H9 (cell line): ENCODE measurements at regions not wholly inside any gene's neighbourhood (a gene's known extent, or its start where the extent isn't known, plus 50 kb on each side); places are given as distances from the start of the nearest gene placed in this dataset.

Experiments
- DNase-seq: peaks from one replicate; pipeline ENCODE4 v3.0.0-alpha.2; 2017
- H2AFZ ChIP-seq: one replicate; pipeline ENCODE4 v1.6.1; 2013; ENCODE audit warnings: mild to moderate bottlenecking, low read length, control low read depth, moderate library complexity
- H2AK5ac ChIP-seq: 2 replicates; pipeline ENCODE4 v1.6.1; 2013; ENCODE audit warnings: low read length, control low read depth, mixed read lengths; ENCODE audit not compliant: insufficient read length
- H2BK120ac ChIP-seq: one replicate; pipeline ENCODE4 v1.6.1; 2013; ENCODE audit warnings: low read depth, mild to moderate bottlenecking, low read length, control low read depth, inconsistent platforms; ENCODE audit not compliant: poor library complexity, severe bottlenecking
- H2BK12ac ChIP-seq: 2 replicates; pipeline ENCODE4 v1.6.1; 2013; ENCODE audit warnings: low read length, control low read depth, mixed read lengths, low read depth; ENCODE audit not compliant: insufficient read length
- H2BK15ac ChIP-seq: 2 replicates; pipeline ENCODE4 v1.6.1; 2013; ENCODE audit warnings: low read depth, low read length, control low read depth
- H2BK20ac ChIP-seq: one replicate; pipeline ENCODE4 v1.6.1; 2013; ENCODE audit warnings: low read depth, mild to moderate bottlenecking, low read length, control low read depth, inconsistent platforms; ENCODE audit not compliant: poor library complexity, severe bottlenecking
- H2BK5ac ChIP-seq: 2 replicates; pipeline ENCODE4 v1.6.1; 2013; ENCODE audit warnings: low read length, control low read depth, mixed read lengths; ENCODE audit not compliant: insufficient read length
- H3K14ac ChIP-seq: 2 replicates; pipeline ENCODE4 v1.6.1; 2013; ENCODE audit warnings: low read length, control low read depth; ENCODE audit not compliant: insufficient read depth
- H3K18ac ChIP-seq: 2 replicates; pipeline ENCODE4 v1.6.1; 2013; ENCODE audit warnings: low read depth, mild to moderate bottlenecking, mixed read lengths, low read length, control low read depth; ENCODE audit not compliant: insufficient read length
- H3K23ac ChIP-seq: 2 replicates; pipeline ENCODE4 v1.6.1; 2013; ENCODE audit warnings: low read length, control low read depth, mixed read lengths, low read depth; ENCODE audit not compliant: insufficient read length
- H3K23me2 ChIP-seq: 2 replicates; pipeline ENCODE4 v1.6.1; 2013; ENCODE audit warnings: low read depth, mild to moderate bottlenecking, mixed read lengths, low read length, control low read depth; ENCODE audit not compliant: insufficient read length, poor library complexity, severe bottlenecking
- H3K27ac ChIP-seq: 2 replicates; pipeline ENCODE4 v1.5.1; 2013; ENCODE audit warnings: low read length, control low read depth, mixed read lengths, low read depth; ENCODE audit not compliant: insufficient read length
- H3K27me3 ChIP-seq: 2 replicates; pipeline ENCODE4 v1.6.1; 2013; ENCODE audit warnings: low read length, control low read depth, inconsistent platforms; ENCODE audit not compliant: insufficient read depth
- H3K4ac ChIP-seq: 2 replicates; pipeline ENCODE4 v1.6.1; 2013; ENCODE audit warnings: low read depth, mild to moderate bottlenecking, control low read depth, inconsistent platforms, low read length, moderate library complexity
- H3K4me1 ChIP-seq: 2 replicates; pipeline ENCODE4 v1.6.1; 2013; ENCODE audit warnings: low read length, control low read depth, inconsistent platforms; ENCODE audit not compliant: insufficient read depth
- H3K4me2 ChIP-seq: 2 replicates; pipeline ENCODE4 v1.6.1; 2013; ENCODE audit warnings: low read length, control low read depth, mixed read lengths; ENCODE audit not compliant: insufficient read length, insufficient read depth
- H3K56ac ChIP-seq: 2 replicates; pipeline ENCODE4 v1.6.1; 2013; ENCODE audit warnings: low read depth, mild to moderate bottlenecking, mixed read lengths, low read length, control low read depth; ENCODE audit not compliant: insufficient read length
- H3K79me1 ChIP-seq: 2 replicates; pipeline ENCODE4 v1.6.1; 2013; ENCODE audit warnings: low read depth, mild to moderate bottlenecking, moderate library complexity, low read length, control low read depth, inconsistent platforms; ENCODE audit not compliant: insufficient read depth, poor library complexity, severe bottlenecking
- H3K79me2 ChIP-seq: 2 replicates; pipeline ENCODE4 v1.6.1; 2013; ENCODE audit warnings: low read length, control low read depth, inconsistent platforms; ENCODE audit not compliant: insufficient read depth
- H3K9ac ChIP-seq: 2 replicates; pipeline ENCODE4 v1.6.1; 2013; ENCODE audit warnings: low read length, control low read depth, mixed read lengths; ENCODE audit not compliant: insufficient read length; ENCODE audit errors: extremely low read depth
- H3K9me3 ChIP-seq: one replicate; pipeline ENCODE4 v1.6.1; 2013; ENCODE audit warnings: low read depth, low read length, inconsistent platforms; ENCODE audit not compliant: control insufficient read depth
- H3T11ph ChIP-seq: one replicate; pipeline ENCODE4 v1.6.1; 2013; ENCODE audit warnings: mild to moderate bottlenecking, low read length, control low read depth, inconsistent platforms
- H4K20me1 ChIP-seq: one replicate; pipeline ENCODE4 v1.6.1; 2013; ENCODE audit not compliant: control insufficient read depth, insufficient read length, insufficient read depth
- H4K5ac ChIP-seq: 2 replicates; pipeline ENCODE4 v1.6.1; 2013; ENCODE audit warnings: low read depth, mild to moderate bottlenecking, mixed read lengths, low read length, control low read depth; ENCODE audit not compliant: insufficient read length
- H4K8ac ChIP-seq: replicated peaks from 2 replicates; pipeline ENCODE4 v1.6.1; 2013; ENCODE audit warnings: low read length, control low read depth, mixed read lengths, low read depth; ENCODE audit not compliant: insufficient read length
- H4K91ac ChIP-seq: 2 replicates; pipeline ENCODE4 v1.6.1; 2013; ENCODE audit warnings: low read depth, mild to moderate bottlenecking, moderate library complexity, mixed read lengths, low read length, control low read depth; ENCODE audit not compliant: insufficient read length
- H3K27ac Mint-ChIP-seq, 3 experiments: 2 replicates in 2 of 3; 3 replicates in 1 of 3; pipeline ENCODE4 v1.8.0; 2020 to 2021; ENCODE audit warnings: mixed read lengths in 3 of 3, mild to moderate bottlenecking in 1 of 3, moderate library complexity in 1 of 3
- H3K27me3 Mint-ChIP-seq: 2 replicates; pipeline ENCODE4 v1.8.0; 2021; ENCODE audit warnings: low read depth, mild to moderate bottlenecking, moderate library complexity, mixed read lengths
- H3K36me3 Mint-ChIP-seq, 3 experiments: 2 replicates in 2 of 3; 3 replicates in 1 of 3; pipeline ENCODE4 v1.8.0; 2020 to 2021; ENCODE audit warnings: low read depth in 3 of 3, mixed read lengths in 3 of 3; ENCODE audit not compliant: insufficient read depth in 1 of 3
- H3K4me1 Mint-ChIP-seq, 2 experiments: 2 replicates each; pipeline ENCODE4 v1.8.0; 2020; ENCODE audit warnings: mixed read lengths in 2 of 2
- H3K4me3 Mint-ChIP-seq, 2 experiments: 2 replicates in 1 of 2; 3 replicates in 1 of 2; pipeline ENCODE4 v1.8.0; 2020 to 2021; ENCODE audit warnings: mild to moderate bottlenecking in 2 of 2, mixed read lengths in 2 of 2, moderate library complexity in 1 of 2
- H3K9me3 Mint-ChIP-seq, 2 experiments: 2 replicates in 1 of 2; 3 replicates in 1 of 2; pipeline ENCODE4 v1.8.0; 2020; ENCODE audit warnings: mild to moderate bottlenecking in 2 of 2, mixed read lengths in 2 of 2, moderate library complexity in 1 of 2
- CTCF ChIP-seq: fragments of 200-600 bp; sonication (generic); conservative IDR thresholded peaks from 3 replicates; pipeline ENCODE4 v1.8.0; 2021; ENCODE audit warnings: antibody characterized with exemption, mild to moderate bottlenecking
- WGBS: extraction: QIAGEN DNeasy Blood & Tissue Kit; methylation state at CpG from one replicate; pipeline ENCODE4 v1.1.7; 2013; ENCODE audit warnings: missing lambda C conversion rate, low lambda C conversion rate, mixed read lengths; ENCODE audit not compliant: insufficient read length; ENCODE audit errors: extremely low coverage; 5-methylcytosine and 5-hydroxymethylcytosine counted together

- no peak overlapping the region for H2BK120ac ChIP-seq
Measured at GRCh38 chr1:98426092-98426491, 235.4 kb upstream of the SNX7 start.

More at GRCh38 chr1:98426092-98426491, 235.4 kb upstream of the SNX7 start:
- H3K79me2 ChIP-seq, result no peaks in the 10 kb centered on the region
- H3T11ph ChIP-seq, result no peak overlapping the region
- H2AK5ac ChIP-seq, result no peak overlapping the region
- Mint-ChIP-seq H3K27me3 (no peaks in the 10 kb centered on the region; the same call in 1 of the 2 replicates), H3K36me3 (no peaks in the 10 kb centered on the region), H3K27ac (no peak overlapping the region), H3K4me3 (no peak overlapping the region), H3K9me3 (no peaks in the 10 kb centered on the region), H3K4me1 (peaks cover 2 to 6% of the 10 kb centered on the region in 2 experiments; a peak in 2 of 4 replicates)
- H4K5ac ChIP-seq, result no peak overlapping the region
- no peak overlapping the region for H3K4me2 ChIP-seq
- no peak overlapping the region for H3K56ac ChIP-seq
- no peak overlapping the region for H2BK20ac ChIP-seq
- no peak overlapping the region for H3K9ac ChIP-seq
- no peak overlapping the region for H2BK5ac ChIP-seq
- DNase-seq, result no peak
- H3K4ac ChIP-seq, result no peak overlapping the region
- no peaks in the 10 kb centered on the region for H4K20me1 ChIP-seq
- no peak overlapping the region for H3K18ac ChIP-seq
- TF ChIP-seq CTCF, result no peak
- WGBS, result no CpG with 5 or more reads among the region's 4 CpGs
- no peaks in the 10 kb centered on the region for H3K27me3 ChIP-seq
- no peak overlapping the region for H2AFZ ChIP-seq
- H3K14ac ChIP-seq, result no peak overlapping the region
- H3K9me3 ChIP-seq, result no peaks in the 10 kb centered on the region
- H2BK12ac ChIP-seq, result no peak overlapping the region
- no peak overlapping the region for H3K23ac ChIP-seq
- H2BK15ac ChIP-seq, result no peak overlapping the region
- H3K23me2 ChIP-seq, result no peaks in the 10 kb centered on the region
- no peaks in the 10 kb centered on the region for H3K79me1 ChIP-seq
- no peak overlapping the region for H4K8ac ChIP-seq
- H3K27ac ChIP-seq, result no peak overlapping the region
- H3K4me1 ChIP-seq, result no peaks in the 10 kb centered on the region
- H4K91ac ChIP-seq, result no peak overlapping the region
